HG03039 (cell line): ENCODE measurements at regions not wholly inside any gene's neighbourhood (a gene's known extent, or its start where the extent isn't known, plus 50 kb on each side); places are given as distances from the start of the nearest gene placed in this dataset.
"Not testable (repeated sequence)": the region's sequence is repeated elsewhere in the genome, so short reads cannot be mapped to it uniquely, and the experiment has no call there.

ENCODE experiments used
- ATAC-seq: cut with Tn5 transposase; IDR thresholded peaks from one replicate; pipeline ENCODE4 v1.9.1; 2021; ENCODE audit warnings: mild to moderate bottlenecking, moderate library complexity; ENCODE audit not compliant: unreplicated experiment

- ATAC-seq: no peak
Observed at GRCh38 chr2:147171941-147172340, 672.9 kb upstream of the ACVR2A start.

DNA sequence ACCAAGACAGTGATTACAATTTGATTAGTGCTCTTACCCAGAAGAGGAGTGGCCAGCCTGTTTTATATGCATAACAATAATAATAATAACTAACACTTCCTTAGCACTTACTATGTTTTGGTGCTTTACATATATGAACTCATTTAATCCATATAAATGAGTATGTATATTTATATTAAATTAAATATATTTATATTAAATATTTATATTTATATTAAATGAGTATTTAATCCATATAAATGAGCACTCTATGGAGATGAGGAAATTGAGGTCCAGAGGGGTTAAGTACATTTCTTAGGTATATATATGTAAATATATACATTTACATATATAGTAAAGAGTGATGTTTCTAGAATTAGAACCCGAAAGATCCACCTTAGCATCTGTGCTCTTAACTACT is 673.9 kb upstream of the ACVR2A start:
- no peak for ATAC-seq

GRCh38 chr2:147165697-147166382 is 679.0 kb upstream of the ACVR2A start:
- ATAC-seq: no peak

GRCh38 chr2:147164563-147164962 is 680.3 kb upstream of the ACVR2A start:
- no peak for ATAC-seq

DNA sequence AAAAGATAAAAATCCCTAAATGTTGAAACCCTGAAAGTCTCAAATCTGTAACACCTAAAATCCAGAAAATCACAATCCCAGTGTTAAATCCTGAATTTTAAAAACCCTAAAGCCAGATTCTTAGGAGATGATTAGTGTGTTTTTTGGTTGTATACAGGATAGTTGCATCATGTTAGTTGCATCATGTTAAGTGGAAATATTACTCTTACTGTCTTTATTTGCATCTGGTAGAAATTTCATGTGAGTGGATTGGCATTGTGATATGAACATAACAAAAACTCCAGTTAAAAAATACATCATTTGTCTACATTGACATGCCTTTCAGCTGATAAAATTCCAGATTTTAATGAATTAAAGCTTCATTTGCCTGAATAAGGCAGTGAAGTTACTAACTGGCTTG is 683.1 kb upstream of the ACVR2A start:
- no peak for ATAC-seq

GRCh38 chr2:147156970-147157369 is 687.9 kb upstream of the ACVR2A start:
- no peak for ATAC-seq

DNA sequence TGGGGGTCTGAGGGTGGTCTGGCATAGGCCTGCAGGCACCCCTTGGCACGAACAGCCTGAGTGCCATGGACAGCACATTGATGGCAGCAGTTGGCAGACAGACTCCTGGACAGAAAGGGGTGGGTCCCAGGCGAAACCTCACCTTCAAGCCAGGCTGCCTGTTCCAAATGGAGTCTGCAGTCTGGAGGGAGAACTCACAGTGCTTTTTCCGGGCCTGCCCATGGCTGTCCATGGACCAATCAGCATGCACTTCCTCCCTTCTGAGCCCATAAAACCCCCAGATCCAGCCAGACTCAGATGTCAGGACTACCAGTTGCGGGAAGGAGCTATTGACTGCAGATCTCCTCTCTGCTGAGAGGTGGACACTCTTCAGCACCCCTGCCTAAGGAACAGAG is 694.6 kb upstream of the ACVR2A start:
- no peak for ATAC-seq

DNA sequence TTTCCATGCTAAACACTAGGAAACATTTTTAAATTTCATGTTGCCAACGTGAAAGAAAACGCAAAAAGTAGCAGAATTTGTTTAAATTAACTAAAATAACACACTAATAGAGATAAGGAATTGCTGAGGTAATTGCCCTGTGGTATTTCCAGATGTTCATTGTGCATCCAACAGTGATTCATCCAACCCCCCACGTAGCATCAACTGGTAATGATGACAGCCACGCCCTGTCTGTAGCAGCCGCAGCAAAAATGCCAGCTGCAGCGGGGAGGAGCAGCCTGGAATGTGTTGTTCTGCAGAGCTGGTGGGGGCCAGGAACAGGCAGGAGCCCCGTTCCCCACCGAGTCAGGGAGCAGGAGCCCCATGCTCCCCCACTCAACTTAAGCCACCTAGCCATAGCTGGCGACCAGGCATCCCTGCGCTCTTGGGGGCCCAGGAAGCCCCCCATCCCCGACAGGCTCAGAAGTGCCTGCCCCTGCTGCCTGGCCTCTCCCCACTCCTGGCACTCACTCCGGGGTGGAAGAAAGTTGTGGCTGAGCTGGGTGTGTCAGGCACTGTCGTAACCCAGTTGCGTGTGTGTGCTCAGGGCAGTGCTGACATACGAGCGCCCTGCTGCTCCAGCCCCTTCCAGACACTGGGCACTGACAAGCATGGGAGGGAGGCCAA is 695.1 kb upstream of the ACVR2A start:
- ATAC-seq: no peak

DNA sequence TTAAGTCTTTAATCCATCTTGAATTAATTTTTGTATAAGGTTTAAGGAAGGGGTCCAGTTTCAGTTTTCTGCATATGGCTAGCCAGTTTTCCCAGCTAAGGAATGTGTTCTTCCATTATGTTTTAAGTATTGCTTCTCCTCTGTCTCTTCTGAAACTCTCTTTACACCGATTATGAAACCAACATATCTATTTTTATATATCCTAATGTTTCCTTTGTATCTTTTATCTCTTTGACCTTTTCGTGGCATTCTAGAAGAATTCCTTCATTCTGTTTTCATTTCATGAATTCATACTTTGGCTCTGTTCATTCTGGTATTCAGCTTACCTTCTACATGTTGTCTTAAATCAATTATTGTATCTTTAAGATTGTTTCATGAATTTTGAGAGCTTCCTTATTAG is 697.0 kb upstream of the ACVR2A start:
- ATAC-seq: no peak

DNA sequence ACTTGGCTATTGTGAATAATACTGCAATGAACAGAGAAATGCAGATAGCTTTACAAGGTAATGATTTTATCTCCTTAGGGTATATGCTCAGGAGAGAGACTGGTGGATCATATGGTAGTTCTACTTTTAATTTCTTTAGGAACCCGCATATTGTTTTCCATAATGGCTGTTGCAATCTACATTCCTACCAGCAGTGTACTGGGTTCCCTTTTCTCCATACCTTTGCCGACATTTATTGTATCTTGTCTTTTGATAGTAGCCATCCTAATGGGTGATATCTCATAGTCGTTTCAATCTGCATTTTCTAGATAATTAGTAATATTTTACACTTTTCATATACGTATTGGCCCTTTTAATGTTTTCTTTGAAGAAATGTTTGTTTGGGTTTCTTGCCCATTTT is 702.9 kb upstream of the ACVR2A start:
- ATAC-seq: no peak

GRCh38 chr2:147139732-147140131 is 705.1 kb upstream of the ACVR2A start:
- not testable (repeated sequence) for ATAC-seq

DNA sequence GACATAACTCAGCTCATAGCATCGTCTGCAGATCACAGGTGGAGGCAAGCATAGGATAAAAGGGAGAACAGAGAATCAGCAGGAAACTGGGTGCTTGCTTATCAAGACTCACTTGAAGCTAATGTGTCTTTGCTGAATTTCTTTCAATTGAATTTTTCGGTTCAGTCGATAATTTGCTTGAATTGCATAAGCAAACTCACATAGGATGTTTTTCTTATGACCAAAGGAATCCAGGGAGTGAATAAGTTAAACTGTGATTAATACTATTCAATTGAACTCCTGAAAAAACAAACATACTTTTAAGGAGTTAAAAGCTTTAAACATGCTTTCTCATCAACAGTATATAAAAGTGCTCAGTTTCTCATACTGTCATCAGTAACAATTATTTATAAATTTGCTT is 707.1 kb upstream of the ACVR2A start:
- no peak for ATAC-seq

GRCh38 chr2:147135376-147135775 is 709.5 kb upstream of the ACVR2A start:
- ATAC-seq: no peak

DNA sequence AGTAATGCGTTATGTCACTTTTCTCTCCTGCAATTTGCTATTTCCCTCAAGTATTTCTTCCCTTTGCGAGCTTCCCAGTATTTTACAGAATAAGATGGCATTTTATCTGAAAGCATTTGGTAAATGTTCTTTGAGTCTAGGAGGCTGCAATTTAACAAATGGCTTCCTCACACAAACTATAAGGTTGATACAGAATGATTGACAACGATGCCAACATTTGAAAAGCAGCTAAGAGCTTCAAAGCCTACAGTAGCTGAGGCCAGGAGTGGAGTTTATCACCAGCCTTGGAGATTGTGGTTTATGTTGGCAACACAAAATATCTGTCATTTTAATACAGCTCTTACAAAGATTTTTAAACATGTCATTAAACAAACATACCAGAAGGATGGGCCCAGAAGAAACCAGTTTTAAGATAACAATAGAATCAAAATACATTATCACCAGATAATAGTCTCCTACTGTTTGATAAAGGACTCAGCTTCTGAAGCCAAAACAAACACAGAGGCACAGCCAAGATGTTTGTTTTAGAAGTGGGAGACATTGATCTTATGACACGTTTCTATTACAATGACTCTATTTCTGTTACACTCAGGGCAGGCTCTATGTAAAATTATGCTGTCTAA is 711.4 kb upstream of the ACVR2A start:
- no peak for ATAC-seq

- no peak for ATAC-seq
Observed at GRCh38 chr2:147125145-147125544, 719.7 kb upstream of the ACVR2A start.

GRCh38 chr2:147122944-147123343 is 721.9 kb upstream of the ACVR2A start:
- ATAC-seq: no peak

DNA sequence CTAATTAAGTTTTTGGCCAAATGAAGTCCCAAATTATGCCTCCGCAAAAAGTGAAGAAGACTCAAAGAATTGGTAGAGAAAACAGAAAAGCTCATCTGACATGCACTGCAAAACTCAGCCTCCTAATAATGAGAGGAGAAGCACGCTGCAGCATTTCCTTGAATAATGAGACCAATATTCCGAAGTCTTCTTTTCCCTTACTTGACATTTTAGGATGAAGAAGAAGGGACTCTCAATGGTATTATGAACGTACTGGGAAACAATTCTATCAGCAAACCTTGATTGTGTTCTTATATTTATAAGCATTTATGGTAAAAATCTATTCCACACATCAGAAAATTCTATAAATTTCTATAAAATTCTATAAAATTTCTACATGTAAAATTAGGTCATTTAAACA is 733.9 kb upstream of the ACVR2A start:
- ATAC-seq: no peak

- no peak for ATAC-seq
Observed at GRCh38 chr2:147110317-147110716, 734.5 kb upstream of the ACVR2A start.

DNA sequence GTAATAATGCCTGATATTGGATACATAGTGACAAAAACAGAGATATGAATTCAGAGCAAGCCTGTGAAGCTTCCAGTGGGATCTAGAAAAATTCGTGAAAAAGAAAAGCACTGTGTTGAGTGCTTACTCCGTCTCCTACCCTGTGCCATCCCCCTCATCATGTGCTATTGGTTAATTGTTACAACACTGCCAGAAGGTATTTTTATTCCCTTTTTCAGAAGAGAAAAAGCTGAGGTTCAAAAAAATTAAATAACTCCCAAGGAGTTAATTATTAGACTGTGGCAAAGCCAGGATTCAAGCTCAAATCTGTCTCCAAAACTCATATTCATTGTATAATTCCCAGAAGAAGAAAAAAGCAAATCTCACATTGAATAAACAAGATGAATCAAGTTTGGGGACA is 735.5 kb upstream of the ACVR2A start:
- ATAC-seq: no peak

- ATAC-seq: no peak
Observed at GRCh38 chr2:147108548-147108947, 736.3 kb upstream of the ACVR2A start.

DNA sequence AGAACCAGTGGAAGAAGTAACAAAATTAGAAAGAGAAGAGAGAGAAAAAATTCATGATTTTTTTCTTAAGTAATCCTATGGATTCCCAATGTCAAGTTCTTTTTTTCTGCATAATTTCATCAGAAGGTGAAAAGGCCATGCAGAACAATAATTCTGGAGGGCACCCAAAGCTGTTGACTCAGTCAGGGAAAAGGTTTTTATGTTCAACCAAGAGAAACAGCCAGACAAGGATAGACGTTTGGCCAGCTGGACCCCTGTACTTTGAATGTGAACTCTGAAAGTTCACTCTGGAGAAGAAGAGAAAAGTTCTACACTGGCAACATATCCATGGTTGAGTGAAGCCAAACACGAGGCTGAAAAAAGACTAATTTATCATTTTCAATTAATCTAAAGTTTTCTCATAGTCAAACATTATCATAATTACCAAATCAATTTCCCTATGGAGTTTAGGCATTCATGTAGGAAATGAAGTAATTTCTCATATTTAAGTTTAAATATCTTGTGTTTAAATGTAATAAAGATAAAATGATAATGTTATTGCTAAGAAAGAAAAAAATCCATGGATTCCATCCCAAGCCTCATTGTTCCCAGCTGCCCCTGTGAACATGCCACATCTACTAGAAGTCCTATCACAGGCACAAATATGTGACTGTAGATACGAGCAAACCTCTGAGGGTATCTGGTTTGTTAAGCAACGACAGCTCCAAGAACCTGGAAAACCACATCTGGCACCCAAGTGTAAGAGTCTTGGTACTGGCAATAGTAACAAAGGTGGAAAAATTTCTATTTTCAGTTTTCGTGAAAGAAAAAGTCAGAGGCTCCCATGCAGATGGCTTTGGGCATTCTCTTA is 742.7 kb upstream of the ACVR2A start:
- no peak for ATAC-seq
